Keratinocyte (primary cell): ENCODE measurements at regions not wholly inside any gene's neighbourhood (a gene's known extent, or its start where the extent isn't known, plus 50 kb on each side); places are given as distances from the start of the nearest gene placed in this dataset.

Experiments
- DNase-seq: peaks from one replicate; pipeline ENCODE4 v3.0.0-alpha.2; 2011; ENCODE audit warnings: low read depth, missing footprints, low spot score
- FAIRE-seq: peaks from 2 replicates; lab custom pipeline; 2011; peaks lifted over from hg19 to GRCh38; lab: Jason Lieb, UNC
- H2AFZ ChIP-seq: 2 replicates; pipeline ENCODE4 v1.6.0; 2012; ENCODE audit warnings: low read length, control low read depth, inconsistent platforms; ENCODE audit not compliant: control insufficient read depth
- H3K27ac ChIP-seq: 2 replicates; pipeline ENCODE4 v1.5.1; 2011; ENCODE audit warnings: low read length; ENCODE audit not compliant: control insufficient read depth, insufficient read depth
- H3K27me3 ChIP-seq: 3 replicates; pipeline ENCODE4 v1.6.0; 2011; ENCODE audit warnings: low read length; ENCODE audit not compliant: control insufficient read depth, insufficient read depth; ENCODE audit errors: extremely low read depth
- H3K36me3 ChIP-seq, 2 experiments: 2 replicates in 1 of 2; 3 replicates in 1 of 2; pipeline ENCODE4 v1.5.1; 2011; ENCODE audit warnings: low read length in 2 of 2, mild to moderate bottlenecking in 1 of 2; ENCODE audit not compliant: control insufficient read depth in 2 of 2, insufficient read depth in 2 of 2; ENCODE audit errors: extremely low read depth in 1 of 2
- H3K4me1 ChIP-seq: 3 replicates; pipeline ENCODE4 v1.5.1; 2011; ENCODE audit warnings: low read length; ENCODE audit not compliant: control insufficient read depth, insufficient read depth; ENCODE audit errors: extremely low read depth
- H3K4me2 ChIP-seq: 3 replicates; pipeline ENCODE4 v1.6.0; 2011; ENCODE audit warnings: low read depth, low read length; ENCODE audit not compliant: control insufficient read depth, insufficient read depth; ENCODE audit errors: extremely low read depth
- H3K4me3 ChIP-seq, 3 experiments: fragments of 200-600 bp in 1 of 3; sonication (generic) in 1 of 3; 2 replicates in 2 of 3; 3 replicates in 1 of 3; pipeline ENCODE4 v1.5.1; 2011 to 2016; ENCODE audit warnings: low read length in 3 of 3, mild to moderate bottlenecking in 3 of 3, control low read depth in 2 of 3, inconsistent platforms in 1 of 3, low read depth in 1 of 3, mixed read lengths in 1 of 3, mixed run types in 1 of 3, moderate library complexity in 1 of 3; ENCODE audit not compliant: control insufficient read depth in 2 of 3, insufficient read depth in 2 of 3; ENCODE audit errors: extremely low read depth in 1 of 3
- H3K79me2 ChIP-seq: 2 replicates; pipeline ENCODE4 v1.6.0; 2012; ENCODE audit warnings: low read length; ENCODE audit not compliant: control insufficient read depth, insufficient read depth
- H3K9ac ChIP-seq: 3 replicates; pipeline ENCODE4 v1.6.0; 2011; ENCODE audit warnings: low read length; ENCODE audit not compliant: control insufficient read depth, insufficient read depth; ENCODE audit errors: extremely low read depth
- H3K9me1 ChIP-seq: 3 replicates; pipeline ENCODE4 v1.6.0; 2011; ENCODE audit warnings: low read length; ENCODE audit not compliant: control insufficient read depth, insufficient read depth; ENCODE audit errors: extremely low read depth
- H3K9me3 ChIP-seq: 2 replicates; pipeline ENCODE4 v1.5.1; 2012; ENCODE audit warnings: low read depth, low read length; ENCODE audit not compliant: control insufficient read depth
- H4K20me1 ChIP-seq: 3 replicates; pipeline ENCODE4 v1.6.0; 2011; ENCODE audit warnings: low read length; ENCODE audit not compliant: control insufficient read depth, insufficient read depth; ENCODE audit errors: extremely low read depth
- CTCF ChIP-seq, 3 experiments: IDR thresholded peaks in 1 of 3; conservative IDR thresholded peaks in 1 of 3; optimal IDR thresholded peaks in 1 of 3; 2 replicates in 2 of 3; 3 replicates in 1 of 3; pipeline versions ENCODE3 to v1.5.1; 2011; ENCODE audit warnings: low read length in 3 of 3, mild to moderate bottlenecking in 3 of 3, moderate library complexity in 2 of 3, control low read depth in 1 of 3, inconsistent platforms in 1 of 3; ENCODE audit not compliant: insufficient read depth in 2 of 3; ENCODE audit errors: extremely low read depth in 1 of 3
- EZH2 ChIP-seq: IDR thresholded peaks from one replicate; pipeline ENCODE4 v1.6.1; 2012; ENCODE audit warnings: inconsistent platforms, mild to moderate bottlenecking, low read length, moderate library complexity
- dilution Hi-C: fragments of 300-500 bp; cut with MboI; formaldehyde crosslinking; loops from one replicate; pipeline ENCODE4 v1.7.0; 2020; ENCODE audit warnings: low sequenced_read_pairs; ENCODE audit not compliant: extremely low pct_ligation_motif_present

DNA sequence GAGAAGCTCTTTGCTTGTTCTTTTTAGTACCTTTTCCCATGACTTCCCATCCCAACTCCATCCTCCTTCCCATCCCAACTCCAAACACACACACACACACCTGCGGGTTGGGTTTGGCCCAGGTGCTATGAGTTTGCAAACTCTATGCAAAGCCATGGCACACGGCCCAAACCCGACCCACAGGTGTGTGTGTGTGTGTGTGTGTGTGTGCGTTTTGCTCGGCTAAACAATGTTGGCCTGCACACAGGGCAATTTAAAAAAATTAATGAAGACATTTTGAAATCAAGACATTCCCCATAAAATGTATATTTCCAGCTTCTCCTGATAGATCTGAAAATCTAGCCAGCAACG lies 103.7 kb upstream of the TLE3 start:
- no peak for TF ChIP-seq EZH2
- TF ChIP-seq CTCF (optimal IDR thresholded peaks at IDR 0.05 in 1 of 3, IDR thresholded peaks at IDR 0.05 in 1 of 3, conservative IDR thresholded peaks at IDR 0.05 in 1 of 3; ENCODE audit: extremely low read depth in 1 of 3, insufficient read depth in 2 of 3, low read length in 3 of 3), result no peak
- no peaks in the 10 kb centered on the region for H3K27me3 ChIP-seq
- H3K27ac ChIP-seq, result no peak overlapping the region
- H2AFZ ChIP-seq, result no peak overlapping the region
- H3K4me2 ChIP-seq, result no peak overlapping the region
- no peaks in the 10 kb centered on the region for H3K36me3 ChIP-seq
- no peak overlapping the region for H3K9ac ChIP-seq
- H3K4me1 ChIP-seq, result peaks cover 43% of the 10 kb centered on the region
- no peaks in the 10 kb centered on the region for H3K9me3 ChIP-seq
- FAIRE-seq (no peak), DNase-seq (no peak)
- no peaks in the 10 kb centered on the region for H4K20me1 ChIP-seq
- dilution Hi-C loops, result no loop called here
- H3K79me2 ChIP-seq, result no peaks in the 10 kb centered on the region
- no peak overlapping the region for H3K4me3 ChIP-seq
- no peaks in the 10 kb centered on the region for H3K9me1 ChIP-seq

GRCh38 chr15:70200511-70201424 lies 103.1 kb upstream of the TLE3 start:
- H3K27ac ChIP-seq, result no peak overlapping the region
- H4K20me1 ChIP-seq, result no peaks in the 10 kb centered on the region
- H3K9ac ChIP-seq, result no peak overlapping the region
- no peaks in the 10 kb centered on the region for H3K79me2 ChIP-seq
- H3K4me2 ChIP-seq, result no peak overlapping the region
- H3K36me3 ChIP-seq, result no peaks in the 10 kb centered on the region
- no peaks in the 10 kb centered on the region for H3K9me1 ChIP-seq
- no peak overlapping the region for H2AFZ ChIP-seq
- FAIRE-seq (no peak), DNase-seq (no peak)
- peaks cover 49% of the 10 kb centered on the region for H3K4me1 ChIP-seq
- no peaks in the 10 kb centered on the region for H3K27me3 ChIP-seq
- H3K9me3 ChIP-seq, result no peaks in the 10 kb centered on the region
- H3K4me3 ChIP-seq, result no peak overlapping the region
- no peak for TF ChIP-seq EZH2
- no peak for TF ChIP-seq CTCF (optimal IDR thresholded peaks at IDR 0.05 in 1 of 3, IDR thresholded peaks at IDR 0.05 in 1 of 3, conservative IDR thresholded peaks at IDR 0.05 in 1 of 3; ENCODE audit: extremely low read depth in 1 of 3, insufficient read depth in 2 of 3, low read length in 3 of 3)
- dilution Hi-C loops, result no loop called here
